Inferior parietal cortex (tissue), 1 donor: ENCODE measurements at regions not wholly inside any gene's neighbourhood (a gene's known extent, or its start where the extent isn't known, plus 50 kb on each side); places are given as distances from the start of the nearest gene placed in this dataset.
A peak's percentile ranks its signal among the peaks of the same experiment; 100 is the strongest.
"Not testable (repeated sequence)": the region's sequence is repeated elsewhere in the genome, so short reads cannot be mapped to it uniquely, and the experiment has no call there.

Experiments
- DNase-seq: peaks from one replicate; pipeline ENCODE4 v3.0.0-alpha.2; 2016; ENCODE audit errors: extremely low spot score

- DNase-seq, result no peak
These were observed 56.7 kb upstream of the RAB6C start for GRCh38 chr2:129922571-129923264.

GRCh38 chr2:129923265-129924091 lies 56.0 kb upstream of the RAB6C start:
- DNase-seq, result peak; percentile 85

DNA sequence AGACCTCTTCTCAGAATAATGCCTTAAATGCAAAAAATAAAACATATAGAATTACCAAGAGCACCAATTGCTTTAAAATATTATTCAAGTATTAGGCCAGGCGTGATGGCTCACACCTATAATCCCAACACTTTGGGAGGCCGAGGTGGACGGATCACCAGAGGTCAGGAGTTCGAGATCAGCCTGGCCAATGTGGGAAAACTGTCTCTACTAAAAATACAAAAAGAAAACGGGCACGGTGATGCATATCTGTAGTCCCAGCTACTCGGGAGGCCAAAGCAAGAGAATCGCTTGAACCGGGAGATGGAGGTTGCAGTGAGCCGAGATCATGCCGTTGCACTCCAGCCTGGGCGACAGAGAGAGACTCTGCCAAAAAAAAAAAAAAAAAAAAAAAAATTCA lies 55.4 kb upstream of the RAB6C start:
- DNase-seq, result not testable (repeated sequence)

- no peak for DNase-seq
These were observed 54.1 kb upstream of the RAB6C start for GRCh38 chr2:129925381-129925780.

GRCh38 chr2:129927696-129928095 lies 51.8 kb upstream of the RAB6C start:
- no peak for DNase-seq

DNA sequence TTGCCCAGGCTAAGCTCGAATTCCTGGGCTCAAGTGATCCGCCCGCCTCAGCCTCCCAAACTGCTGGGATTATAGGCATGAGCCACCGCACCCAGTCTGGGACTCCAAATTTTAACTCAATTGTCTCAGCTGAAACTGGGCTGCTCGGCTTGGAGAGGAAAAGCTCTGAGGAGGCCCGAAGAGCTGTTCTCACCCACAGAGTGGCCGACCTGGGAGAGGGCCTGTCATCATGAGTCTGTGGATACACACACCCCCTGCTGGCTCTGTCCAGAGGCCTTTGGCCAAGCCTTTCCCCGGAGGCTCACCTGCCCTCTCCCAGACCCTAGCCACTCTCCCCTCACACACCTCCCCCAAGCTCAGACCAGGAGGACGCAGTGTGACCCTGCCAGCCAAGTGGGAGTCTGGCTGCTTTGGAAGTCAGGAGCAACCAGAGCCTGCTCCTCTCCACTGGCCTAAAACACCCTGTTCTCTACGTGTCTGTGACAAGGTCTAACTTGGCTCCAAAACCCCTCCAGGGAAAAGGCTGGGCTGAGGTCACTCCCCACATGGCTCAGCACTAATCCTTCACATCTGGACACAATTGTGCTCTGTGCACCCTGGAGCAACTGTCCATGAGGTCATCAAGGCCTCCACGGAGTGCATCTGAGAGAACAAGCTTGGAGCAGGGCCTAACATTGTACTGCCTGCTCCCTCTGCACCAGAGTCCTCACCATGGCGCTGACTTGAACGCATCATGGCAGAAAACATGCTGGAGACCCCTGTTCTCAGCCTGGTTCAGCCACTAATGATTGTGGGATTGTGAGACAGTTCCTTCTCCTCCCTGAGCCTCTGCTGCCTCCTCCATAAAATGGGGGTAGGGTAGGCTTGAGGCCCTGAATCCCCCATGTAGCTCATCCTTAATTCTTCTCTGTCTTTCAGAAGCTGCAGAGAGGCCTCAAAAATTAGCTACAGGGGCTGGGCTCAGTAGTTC lies 49.9 kb upstream of the RAB6C start:
- peak; percentile 77 for DNase-seq
